Stomach (tissue), 8 donors: ENCODE measurements at regions not wholly inside any gene's neighbourhood (a gene's known extent, or its start where the extent isn't known, plus 50 kb on each side); places are given as distances from the start of the nearest gene placed in this dataset.
"Not testable (repeated sequence)": the region's sequence is repeated elsewhere in the genome, so short reads cannot be mapped to it uniquely, and the experiment has no call there.

Experiments
- DNase-seq, 2 donors: peaks; one replicate each; pipeline versions ENCODE4 v3.0.0 to v3.0.0-alpha.2; 2013 to 2019
- H3K27ac ChIP-seq, 5 donors: fragments of 200-600 bp in 4 of 5; sonication (generic) in 4 of 5; one replicate each; pipeline ENCODE4 v1.5.1; 2013 to 2019; ENCODE audit warnings: mild to moderate bottlenecking in 1 of 5, moderate library complexity in 1 of 5
- H3K27me3 ChIP-seq, 3 donors: fragments of 200-600 bp; sonication (generic); one replicate each; pipeline ENCODE4 v1.5.1; 2017 to 2019; ENCODE audit warnings: mixed run types in 1 of 3
- H3K36me3 ChIP-seq, 4 donors: fragments of 200-600 bp; sonication (generic); 1 replicate in 3 of 4; 2 replicates in 1 of 4; pipeline ENCODE4 v1.5.1; 2016 to 2019
- H3K4me1 ChIP-seq, 4 donors: fragments of 200-600 bp; sonication (generic); one replicate each; pipeline ENCODE4 v1.5.1; 2016 to 2019
- H3K4me3 ChIP-seq, 4 donors: fragments of 200-600 bp; sonication (generic) in 3 of 4; one replicate each; pipeline ENCODE4 v1.5.1; 2016 to 2019; ENCODE audit warnings: mild to moderate bottlenecking in 1 of 4
- H3K9me3 ChIP-seq, 4 donors: fragments of 200-600 bp; sonication (generic); one replicate each; pipeline ENCODE4 v1.5.1; 2016 to 2019
- CTCF ChIP-seq, 7 experiments: fragments of 450-650 bp in 4 of 7; fragments of 200-600 bp in 3 of 7; sonication (generic) in 3 of 7; IDR thresholded peaks; one replicate each; pipeline ENCODE4 v1.5.1; 2016 to 2019; ENCODE audit warnings: antibody characterized with exemption in 7 of 7, control low read depth in 2 of 7, mild to moderate bottlenecking in 1 of 7
- EP300 ChIP-seq: sonication (generic); formaldehyde crosslinking; IDR thresholded peaks from one replicate; pipeline ENCODE4 v1.6.1; 2017; ENCODE audit warnings: antibody characterized with exemption
- POLR2A ChIP-seq, 4 donors: fragments of 450-650 bp; IDR thresholded peaks; one replicate each; pipeline ENCODE4 v1.6.1; 2016; ENCODE audit warnings: antibody characterized with exemption in 4 of 4, control low read depth in 2 of 4, mild to moderate bottlenecking in 1 of 4, moderate library complexity in 1 of 4
- POLR2AphosphoS5 ChIP-seq, 3 donors: sonication (generic); formaldehyde crosslinking; IDR thresholded peaks; one replicate each; pipeline ENCODE4 v1.6.1; 2016; ENCODE audit warnings: antibody characterized with exemption in 3 of 3
- WGBS, 5 donors: extraction: QIAGEN DNeasy Blood & Tissue Kit in 3 of 5; methylation state at CpG; one replicate each; pipeline versions ENCODE4 v1.1.5 to v1.1.7; 2013 to 2018; 5-methylcytosine and 5-hydroxymethylcytosine counted together
- intact Hi-C: fragments of 100-400 bp; cut with DNase I; formaldehyde crosslinking; loops from one replicate; pipeline ENCODE4 v1.15.1; 2023; ENCODE audit warnings: low total_unique reads
- donor health status: healthy with polysubstance abuse.
- donor health status: Bipolar disorder and iron deficiency.
- donor health status: healthy.

- H3K4me3 ChIP-seq, H3K27ac ChIP-seq, H3K36me3 ChIP-seq, H3K27me3 ChIP-seq, intact Hi-C loops, H3K4me1 ChIP-seq, DNase-seq: not testable (repeated sequence)
- 80 to 87% (median 85%) methylated on average over 19 of the region's 19 CpGs for WGBS, 5 donors
- H3K9me3 ChIP-seq: peaks cover 0 to 27% (median 27%) of the 10 kb centered on the region in 4 donors
These were observed 2730.6 kb downstream of the RPIA start for GRCh38 chr2:91422102-91422501.

- H3K4me3 ChIP-seq, H3K36me3 ChIP-seq, H3K27ac ChIP-seq, H3K4me1 ChIP-seq, H3K27me3 ChIP-seq, DNase-seq, intact Hi-C loops: not testable (repeated sequence)
- WGBS, 5 donors: 41 to 62% (median 61%) methylated on average over 1 of the region's 1 CpG
- H3K9me3 ChIP-seq: peaks cover 0 to 13% (median 11%) of the 10 kb centered on the region in 4 donors
These were observed 2735.7 kb downstream of the RPIA start for GRCh38 chr2:91427148-91427547.

- H3K27me3 ChIP-seq: peaks cover 18 to 55% (median 25%) of the 10 kb centered on the region in 3 donors
- DNase-seq: not testable (repeated sequence)
- WGBS, 5 donors: 4 to 15% (median 12%) methylated on average over 29 of the region's 29 CpGs
These were observed 2750.4 kb downstream of the RPIA start for GRCh38 chr2:91441932-91442245.

GRCh38 chr2:91442246-91442905, 2750.9 kb downstream of the RPIA start:
- H3K27ac ChIP-seq: no peak overlapping the region
- H3K4me3 ChIP-seq: peak overlapping the region; percentile 30 to 45 (median 34)
- peaks cover 0 to 21% (median 12%) of the 10 kb centered on the region in 4 donors for H3K9me3 ChIP-seq
- WGBS, 5 donors: 7 to 11% (median 8%) methylated on average over 82 of the region's 82 CpGs
- peak; percentile 27 to 28 for DNase-seq
- no peaks in the 10 kb centered on the region for H3K36me3 ChIP-seq
- intact Hi-C loops: no loop called here
- H3K4me1 ChIP-seq: peaks cover 12 to 15% (median 14%) of the 10 kb centered on the region in 4 donors
- TF ChIP-seq CTCF (IDR thresholded peaks at IDR 0.05): no peak
- TF ChIP-seq EP300: no peak
- TF ChIP-seq POLR2A (IDR thresholded peaks at IDR 0.05): no peak
- no peak for TF ChIP-seq POLR2AphosphoS5 (IDR thresholded peaks at IDR 0.05)
- peaks cover 18 to 54% (median 25%) of the 10 kb centered on the region in 3 donors for H3K27me3 ChIP-seq

More at GRCh38 chr2:91441932-91442245, 2750.4 kb downstream of the RPIA start:
- H3K4me3 ChIP-seq: peak overlapping the region; percentile 30 to 45 (median 34)
- H3K36me3 ChIP-seq, H3K27ac ChIP-seq, intact Hi-C loops: not testable (repeated sequence)
- peaks cover 12 to 15% (median 14%) of the 10 kb centered on the region in 4 donors for H3K4me1 ChIP-seq
- H3K9me3 ChIP-seq: peaks cover 0 to 20% (median 11%) of the 10 kb centered on the region in 4 donors

GRCh38 chr2:91442906-91443729, 2751.6 kb downstream of the RPIA start:
- H3K27me3 ChIP-seq: peaks cover 18 to 57% (median 25%) of the 10 kb centered on the region in 3 donors
- H3K27ac ChIP-seq, intact Hi-C loops, H3K36me3 ChIP-seq: not testable (repeated sequence)
- peaks cover 12 to 15% (median 14%) of the 10 kb centered on the region in 4 donors for H3K4me1 ChIP-seq
- 8 to 19% (median 14%) methylated on average over 39 to 51 of the region's 69 CpGs for WGBS, 5 donors
- H3K9me3 ChIP-seq: peaks cover 0 to 24% (median 15%) of the 10 kb centered on the region in 4 donors
- DNase-seq: peak in 1 of 2 donors; percentile 26
- H3K4me3 ChIP-seq: peak overlapping the region; percentile 30 to 45 (median 34)

- intact Hi-C loops, H3K36me3 ChIP-seq: not testable (repeated sequence)
- peaks cover 18 to 57% (median 25%) of the 10 kb centered on the region in 3 donors for H3K27me3 ChIP-seq
These were observed 2752.2 kb downstream of the RPIA start for GRCh38 chr2:91443730-91444115.

GRCh38 chr2:91445705-91446104, 2754.2 kb downstream of the RPIA start:
- H3K36me3 ChIP-seq, intact Hi-C loops, H3K4me3 ChIP-seq, H3K27ac ChIP-seq: not testable (repeated sequence)
- 82 to 93% (median 88%) methylated on average over 3 to 4 of the region's 5 CpGs for WGBS, 5 donors
- peak in 1 of 2 donors; percentile 0 for DNase-seq
- peaks cover 12 to 15% (median 14%) of the 10 kb centered on the region in 4 donors for H3K4me1 ChIP-seq
- peaks cover 0 to 24% (median 15%) of the 10 kb centered on the region in 4 donors for H3K9me3 ChIP-seq
- peaks cover 15 to 43% (median 21%) of the 10 kb centered on the region in 3 donors for H3K27me3 ChIP-seq

More at GRCh38 chr2:91443730-91444115, 2752.2 kb downstream of the RPIA start:
- not testable (repeated sequence) for H3K27ac ChIP-seq, H3K4me3 ChIP-seq
- peaks cover 0 to 24% (median 15%) of the 10 kb centered on the region in 4 donors for H3K9me3 ChIP-seq
- peak in 1 of 2 donors; percentile 0 for DNase-seq
- peaks cover 12 to 15% (median 14%) of the 10 kb centered on the region in 4 donors for H3K4me1 ChIP-seq
- 61 to 78% (median 69%) methylated on average over 7 to 9 of the region's 11 CpGs for WGBS, 5 donors

- H3K36me3 ChIP-seq, H3K27ac ChIP-seq, H3K4me3 ChIP-seq, intact Hi-C loops, DNase-seq: not testable (repeated sequence)
- peaks cover 15 to 48% (median 21%) of the 10 kb centered on the region in 3 donors for H3K27me3 ChIP-seq
- H3K4me1 ChIP-seq: peaks cover 12 to 15% (median 14%) of the 10 kb centered on the region in 4 donors
- H3K9me3 ChIP-seq: peaks cover 0 to 29% (median 15%) of the 10 kb centered on the region in 4 donors
These were observed 2755.0 kb downstream of the RPIA start for GRCh38 chr2:91446489-91446888.

GRCh38 chr2:91446915-91447314, 2755.4 kb downstream of the RPIA start:
- H3K27ac ChIP-seq, intact Hi-C loops, H3K4me3 ChIP-seq, H3K36me3 ChIP-seq, DNase-seq: not testable (repeated sequence)
- H3K4me1 ChIP-seq: peaks cover 11 to 12% (median 12%) of the 10 kb centered on the region in 4 donors
- peaks cover 14 to 46% (median 19%) of the 10 kb centered on the region in 3 donors for H3K27me3 ChIP-seq
- 86 to 94% (median 90%) methylated on average over 6 of the region's 7 CpGs for WGBS, 5 donors
- H3K9me3 ChIP-seq: peaks cover 0 to 29% (median 15%) of the 10 kb centered on the region in 4 donors

- WGBS, 5 donors: 81 to 92% (median 91%) methylated on average over 5 to 7 of the region's 8 CpGs
- H3K4me3 ChIP-seq, intact Hi-C loops, H3K36me3 ChIP-seq, H3K27ac ChIP-seq, H3K4me1 ChIP-seq, DNase-seq: not testable (repeated sequence)
- Histone ChIP-seq H3K9me3 (peaks cover 0 to 28% (median 12%) of the 10 kb centered on the region in 4 donors), H3K27me3 (peaks cover 8 to 40% (median 13%) of the 10 kb centered on the region in 3 donors)
These were observed 2756.0 kb downstream of the RPIA start for GRCh38 chr2:91447508-91447907.
